ENCODE measurements at regions not wholly inside any gene's neighbourhood (a gene's known extent, or its start where the extent isn't known, plus 50 kb on each side); places are given as distances from the start of the nearest gene placed in this dataset.

GRCh38 chr3:144429719-144430121 is 458.1 kb downstream of the DIPK2A start:
- DNase-seq (ENCODE audit: low spot score): peak; percentile 26
- TF ChIP-seq CTCF (IDR thresholded peaks at IDR 0.05; ENCODE audit: extremely low read depth, missing control alignments): no peak

GRCh38 chr3:144431134-144431533 is 459.5 kb downstream of the DIPK2A start:
- DNase-seq (ENCODE audit: low spot score): peak; percentile 13
- no peak for TF ChIP-seq CTCF (IDR thresholded peaks at IDR 0.05; ENCODE audit: extremely low read depth, missing control alignments)

- no peak for DNase-seq (ENCODE audit: low spot score)
- no peak for TF ChIP-seq CTCF (IDR thresholded peaks at IDR 0.05; ENCODE audit: extremely low read depth, missing control alignments)
Measured at GRCh38 chr3:144433006-144433405, 461.4 kb downstream of the DIPK2A start.

- DNase-seq (ENCODE audit: low spot score): no peak
- no peak for TF ChIP-seq CTCF (IDR thresholded peaks at IDR 0.05; ENCODE audit: extremely low read depth, missing control alignments)
Measured at GRCh38 chr3:144437989-144438388, 466.4 kb downstream of the DIPK2A start.

GRCh38 chr3:144444061-144444460 is 472.4 kb downstream of the DIPK2A start:
- TF ChIP-seq CTCF (IDR thresholded peaks at IDR 0.05; ENCODE audit: extremely low read depth, missing control alignments): no peak
- no peak for DNase-seq (ENCODE audit: low spot score)

- no peak for TF ChIP-seq CTCF (IDR thresholded peaks at IDR 0.05; ENCODE audit: extremely low read depth, missing control alignments)
- no peak for DNase-seq (ENCODE audit: low spot score)
Measured at GRCh38 chr3:144444546-144444945, 472.9 kb downstream of the DIPK2A start.

GRCh38 chr3:144455841-144456440 is 484.3 kb downstream of the DIPK2A start:
- no peak for DNase-seq (ENCODE audit: low spot score)
- no peak for TF ChIP-seq CTCF (IDR thresholded peaks at IDR 0.05; ENCODE audit: extremely low read depth, missing control alignments)
